MCF 10A (cell line): ENCODE measurements at regions not wholly inside any gene's neighbourhood (a gene's known extent, or its start where the extent isn't known, plus 50 kb on each side); places are given as distances from the start of the nearest gene placed in this dataset.

Experiments
- BruUV-seq: library from RNA; stranded (reverse); fragments of 400-500 nt; replicated peaks from 2 replicates; lab custom pipeline; 2021; lab: Mats Ljungman, UMichigan
- CTCF ChIA-PET: fragments of 300-600 bp; sonication (Branson Sonifier 250); formaldehyde crosslinking; extraction: SDS; loops from one replicate; lab custom pipeline; 2021; ENCODE audit warnings: antibody characterized with exemption, inconsistent platforms; lab: Yijun Ruan, JAX
- POLR2A ChIA-PET: fragments of 300-600, 350-650 bp; sonication (Branson Sonifier 250); formaldehyde crosslinking; extraction: SDS; loops from one replicate; lab custom pipeline; 2020; ENCODE audit warnings: antibody characterized with exemption, inconsistent platforms; lab: Yijun Ruan, JAX
- DNase-seq: peaks from one replicate; pipeline ENCODE4 v3.0.0-alpha.2; 2018; ENCODE audit not compliant: unreplicated experiment
- H3K27ac Mint-ChIP-seq: one replicate; pipeline ENCODE4 v1.8.0; 2022; ENCODE audit warnings: mild to moderate bottlenecking, low read depth, mixed read lengths; ENCODE audit not compliant: unreplicated experiment
- H3K27me3 Mint-ChIP-seq: one replicate; pipeline ENCODE4 v1.8.0; 2022; ENCODE audit warnings: mixed read lengths; ENCODE audit not compliant: insufficient read depth, unreplicated experiment
- H3K36me3 Mint-ChIP-seq: one replicate; pipeline ENCODE4 v1.8.0; 2022; ENCODE audit warnings: mild to moderate bottlenecking, moderate library complexity, mixed read lengths; ENCODE audit not compliant: insufficient read depth, unreplicated experiment
- H3K4me1 Mint-ChIP-seq: one replicate; pipeline ENCODE4 v1.8.0; 2022; ENCODE audit warnings: mixed read lengths; ENCODE audit not compliant: insufficient read depth, unreplicated experiment
- H3K4me3 Mint-ChIP-seq: one replicate; pipeline ENCODE4 v1.8.0; 2022; ENCODE audit warnings: mild to moderate bottlenecking, moderate library complexity, mixed read lengths; ENCODE audit not compliant: unreplicated experiment
- H3K9me3 Mint-ChIP-seq: one replicate; pipeline ENCODE4 v1.8.0; 2022; ENCODE audit warnings: mixed read lengths; ENCODE audit not compliant: unreplicated experiment
- intact Hi-C: fragments of 100-400 bp; cut with micrococcal nuclease; formaldehyde crosslinking; loops from 2 replicates; pipeline ENCODE4 v1.14.1; 2022
- TF ChIP-seq, protein P1 (sequence below): fragments of 200-600 bp; IDR thresholded peaks from one replicate; pipeline ENCODE4 v1.8.0; 2022; ENCODE audit warnings: antibody characterized with exemption, mild to moderate bottlenecking; ENCODE audit not compliant: unreplicated experiment

DNA sequence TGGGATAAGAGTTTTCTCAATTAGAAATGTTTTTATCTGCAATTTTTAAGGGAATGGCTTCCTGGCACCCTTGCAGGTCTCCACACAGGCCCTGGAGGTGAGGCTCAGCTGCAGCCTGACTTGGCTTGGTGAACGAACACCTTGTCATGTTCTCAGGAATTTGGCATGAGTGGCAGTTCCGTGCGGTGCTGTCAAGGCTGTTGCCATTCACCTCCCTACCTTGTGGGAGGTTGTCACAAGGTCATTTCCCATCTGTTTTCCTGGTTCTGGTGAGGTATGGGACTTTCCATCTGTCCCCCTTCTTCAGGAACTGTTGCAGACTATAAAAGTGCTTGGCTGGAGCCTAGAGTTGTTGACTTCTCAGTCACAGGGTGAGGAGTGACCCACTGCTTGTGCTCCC lies 82.9 kb downstream of the ELOVL4 start:
- BruUV-seq = no TSS peak
- TF ChIP-seq, protein P1, sequence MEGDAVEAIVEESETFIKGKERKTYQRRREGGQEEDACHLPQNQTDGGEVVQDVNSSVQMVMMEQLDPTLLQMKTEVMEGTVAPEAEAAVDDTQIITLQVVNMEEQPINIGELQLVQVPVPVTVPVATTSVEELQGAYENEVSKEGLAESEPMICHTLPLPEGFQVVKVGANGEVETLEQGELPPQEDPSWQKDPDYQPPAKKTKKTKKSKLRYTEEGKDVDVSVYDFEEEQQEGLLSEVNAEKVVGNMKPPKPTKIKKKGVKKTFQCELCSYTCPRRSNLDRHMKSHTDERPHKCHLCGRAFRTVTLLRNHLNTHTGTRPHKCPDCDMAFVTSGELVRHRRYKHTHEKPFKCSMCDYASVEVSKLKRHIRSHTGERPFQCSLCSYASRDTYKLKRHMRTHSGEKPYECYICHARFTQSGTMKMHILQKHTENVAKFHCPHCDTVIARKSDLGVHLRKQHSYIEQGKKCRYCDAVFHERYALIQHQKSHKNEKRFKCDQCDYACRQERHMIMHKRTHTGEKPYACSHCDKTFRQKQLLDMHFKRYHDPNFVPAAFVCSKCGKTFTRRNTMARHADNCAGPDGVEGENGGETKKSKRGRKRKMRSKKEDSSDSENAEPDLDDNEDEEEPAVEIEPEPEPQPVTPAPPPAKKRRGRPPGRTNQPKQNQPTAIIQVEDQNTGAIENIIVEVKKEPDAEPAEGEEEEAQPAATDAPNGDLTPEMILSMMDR = no peak

DNA sequence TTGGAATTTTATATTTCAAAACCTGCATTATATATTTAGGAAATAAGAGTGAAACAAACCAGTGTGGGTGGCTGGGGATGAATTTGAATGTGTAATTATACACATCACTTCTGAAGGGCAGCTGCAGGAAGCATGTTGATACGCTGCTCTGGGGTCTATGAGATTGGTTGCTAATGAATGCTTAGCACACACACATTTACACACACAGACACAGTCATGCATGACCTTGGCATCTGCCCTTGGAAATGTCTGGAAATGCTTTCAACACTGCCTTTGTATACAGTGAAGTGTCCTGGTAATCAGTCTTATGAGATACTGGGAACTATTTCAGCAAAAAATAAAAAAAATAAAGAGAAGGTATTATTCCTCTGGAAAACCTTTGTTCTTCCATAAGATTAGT lies 83.4 kb downstream of the ELOVL4 start:
- Mint-ChIP-seq H3K27ac (no peak overlapping the region), H3K27me3 (no peaks in the 10 kb centered on the region), H3K36me3 (no peaks in the 10 kb centered on the region), H3K9me3 (no peaks in the 10 kb centered on the region), H3K4me1 (no peaks in the 10 kb centered on the region), H3K4me3 (no peak overlapping the region)
- intact Hi-C loops = no loop called here
- POLR2A ChIA-PET = no interaction called here
- no peak for DNase-seq
- CTCF ChIA-PET = interaction anchor here (1.3 to 2.3 kb wide), 3 partner anchors 50 to 86 kb away, joined by 5 to 9 read pairs (median 6); no protein-coding TSS in a partner anchor
- no TSS peak for BruUV-seq
- TF ChIP-seq, protein P1 = no peak

More for the DNA sequence above, 82.9 kb downstream of the ELOVL4 start:
- Mint-ChIP-seq H3K27me3 (no peaks in the 10 kb centered on the region), H3K9me3 (no peaks in the 10 kb centered on the region), H3K27ac (no peak overlapping the region), H3K36me3 (no peaks in the 10 kb centered on the region), H3K4me3 (no peak overlapping the region), H3K4me1 (peaks cover 2% of the 10 kb centered on the region)
- intact Hi-C loops = no loop called here
- no peak for DNase-seq
- ChIA-PET CTCF (interaction anchor here (0.6 to 1.8 kb wide), 4 partner anchors 50 to 287 kb away, joined by 3 to 8 read pairs (median 6); no protein-coding TSS in a partner anchor), POLR2A (no interaction called here)

DNA sequence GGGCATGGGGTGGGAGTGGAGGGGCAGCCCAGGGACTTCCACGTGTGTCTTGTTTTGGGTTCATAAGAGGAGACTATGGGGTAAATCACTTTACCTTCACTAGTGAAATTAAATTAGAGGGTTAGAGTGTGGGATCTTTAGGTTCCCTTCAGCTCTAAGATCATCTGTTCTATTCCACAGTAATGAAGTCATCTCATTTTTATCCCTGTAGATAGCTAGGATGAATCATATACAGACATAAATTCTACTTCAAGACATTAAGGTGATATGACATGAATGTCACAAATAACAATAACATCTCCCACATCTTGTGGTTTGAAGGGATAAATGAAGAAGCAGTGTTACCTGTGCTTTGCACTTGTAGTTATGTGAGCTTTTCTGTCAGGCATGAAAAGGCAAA lies 83.8 kb downstream of the ELOVL4 start:
- intact Hi-C loops = no loop called here
- Mint-ChIP-seq H3K4me1 (no peaks in the 10 kb centered on the region), H3K4me3 (no peak overlapping the region), H3K36me3 (no peaks in the 10 kb centered on the region), H3K9me3 (no peaks in the 10 kb centered on the region), H3K27me3 (no peaks in the 10 kb centered on the region), H3K27ac (no peak overlapping the region)
- ChIA-PET POLR2A (no interaction called here), CTCF (interaction anchor here (1.0 to 2.3 kb wide), 3 partner anchors 50 to 85 kb away, joined by 4 to 9 read pairs (median 5); no protein-coding TSS in a partner anchor)
- no TSS peak for BruUV-seq
- no peak for DNase-seq
- TF ChIP-seq, protein P1 = no peak

DNA sequence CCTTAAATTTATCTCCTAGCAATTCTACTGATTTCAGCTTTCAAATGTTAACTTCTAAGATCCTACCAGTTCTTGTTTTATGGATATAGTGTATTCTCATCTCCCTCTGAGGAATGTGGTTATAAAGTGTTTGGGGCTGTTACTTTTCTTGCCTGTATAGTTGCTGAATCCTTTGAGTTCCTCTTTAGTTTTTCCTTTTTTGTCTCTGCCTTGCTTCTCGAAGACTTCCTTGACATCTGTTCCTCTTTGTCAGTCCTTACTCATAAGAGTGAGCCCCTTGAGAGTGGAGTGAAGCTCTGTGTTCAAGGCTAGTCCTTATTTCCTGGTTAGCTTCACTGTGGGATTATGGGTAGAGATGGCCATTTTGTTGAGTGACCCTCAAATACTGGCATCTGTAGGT lies 84.6 kb downstream of the ELOVL4 start:
- ChIA-PET CTCF (interaction anchor here (0.5 to 2.3 kb wide), 6 partner anchors 49 to 299 kb away, joined by 3 to 9 read pairs (median 4); no protein-coding TSS in a partner anchor), POLR2A (no interaction called here)
- Mint-ChIP-seq H3K36me3 (no peaks in the 10 kb centered on the region), H3K4me3 (no peak overlapping the region), H3K27me3 (no peaks in the 10 kb centered on the region), H3K4me1 (no peaks in the 10 kb centered on the region), H3K9me3 (no peaks in the 10 kb centered on the region), H3K27ac (no peak overlapping the region)
- TF ChIP-seq, protein P1 = no peak
- intact Hi-C loops = no loop called here
- BruUV-seq = no TSS peak
- DNase-seq = no peak
